Ovary (tissue), 7 donors: ENCODE measurements at regions not wholly inside any gene's neighbourhood (a gene's known extent, or its start where the extent isn't known, plus 50 kb on each side); places are given as distances from the start of the nearest gene placed in this dataset.

Experiments used
- DNase-seq, 5 donors: peaks; one replicate each; pipeline ENCODE4 v3.0.0-alpha.2; 2019 to 2020
- H3K27ac ChIP-seq, 2 donors: fragments of 200-600 bp; one replicate each; pipeline versions ENCODE4 v1.5.1 to v1.8.0; 2019 to 2022
- H3K27me3 ChIP-seq: fragments of 200-600 bp; one replicate; pipeline ENCODE4 v1.8.0; 2022
- H3K36me3 ChIP-seq: fragments of 200-600 bp; sonication (generic); one replicate; pipeline ENCODE4 v1.5.1; 2019
- H3K4me1 ChIP-seq: one replicate; pipeline ENCODE4 v1.8.1; 2013; ENCODE audit warnings: mild to moderate bottlenecking, moderate library complexity; ENCODE audit not compliant: insufficient read depth
- H3K4me3 ChIP-seq: fragments of 200-600 bp; sonication (generic); one replicate; pipeline ENCODE4 v1.5.1; 2017
- H3K9me3 ChIP-seq, 2 donors: fragments of 200-600 bp in 1 of 2; sonication (generic) in 1 of 2; one replicate each; pipeline versions ENCODE4 v1.5.1 to v1.8.1; 2013 to 2019; ENCODE audit warnings: mild to moderate bottlenecking in 1 of 2, moderate library complexity in 1 of 2
- EP300 ChIP-seq: sonication (generic); formaldehyde crosslinking; IDR thresholded peaks from one replicate; pipeline ENCODE4 v1.6.1; 2017; ENCODE audit warnings: antibody characterized with exemption
- POLR2A ChIP-seq: fragments of 450-650 bp; IDR thresholded peaks from one replicate; pipeline ENCODE4 v1.6.1; 2017; ENCODE audit warnings: antibody characterized with exemption, mild to moderate bottlenecking, moderate library complexity
- WGBS, 3 donors: extraction: QIAGEN DNeasy Blood & Tissue Kit in 1 of 3; methylation state at CpG; one replicate each; pipeline versions ENCODE4 v1.1.5 to v1.1.7; 2013 to 2017; 5-methylcytosine and 5-hydroxymethylcytosine counted together
- intact Hi-C, 4 donors: fragments of 100-400 bp; cut with DNase I; formaldehyde crosslinking; loops; one replicate each; pipeline versions ENCODE4 v1.11.0 to v1.15.1; 2022 to 2023
- TF ChIP-seq, protein P1 (sequence below), 3 donors: fragments of 450-650 bp in 2 of 3; fragments of 200-600 bp in 1 of 3; IDR thresholded peaks; one replicate each; pipeline versions ENCODE4 v1.5.1 to v1.8.0; 2016 to 2022; ENCODE audit warnings: antibody characterized with exemption in 3 of 3, mild to moderate bottlenecking in 1 of 3
- donor health status: DM: no; HTN: no; CAD: no; lungs with moderate emphysema.
- donor health status: DM: no; HTN: no; CAD: no.
- donor health status: Bipolar disorder and iron deficiency.
- donor health status: DM: no; HTN: no; CAD: no.
- donor health status: DM: yes; HTN: yes; CAD: no.

- intact Hi-C loops, result no loop called here
- H3K27ac ChIP-seq, result no peak overlapping the region
Observed at GRCh38 chr1:25031966-25032667, 102.0 kb upstream of the RUNX3 start.

GRCh38 chr1:25031601-25031965 lies 101.5 kb upstream of the RUNX3 start:
- intact Hi-C loops, result no loop called here
- Histone ChIP-seq H3K4me1 (no peaks in the 10 kb centered on the region), H3K4me3 (no peak overlapping the region), H3K36me3 (no peaks in the 10 kb centered on the region), H3K27ac (no peak overlapping the region), H3K27me3 (no peaks in the 10 kb centered on the region), H3K9me3 (no peaks in the 10 kb centered on the region)
- 55 to 66% (median 55%) methylated on average over 8 of the region's 8 CpGs for WGBS, 3 donors
- no peak for DNase-seq
- TF ChIP-seq POLR2A, result no peak
- no peak for TF ChIP-seq EP300
- TF ChIP-seq, protein P1, sequence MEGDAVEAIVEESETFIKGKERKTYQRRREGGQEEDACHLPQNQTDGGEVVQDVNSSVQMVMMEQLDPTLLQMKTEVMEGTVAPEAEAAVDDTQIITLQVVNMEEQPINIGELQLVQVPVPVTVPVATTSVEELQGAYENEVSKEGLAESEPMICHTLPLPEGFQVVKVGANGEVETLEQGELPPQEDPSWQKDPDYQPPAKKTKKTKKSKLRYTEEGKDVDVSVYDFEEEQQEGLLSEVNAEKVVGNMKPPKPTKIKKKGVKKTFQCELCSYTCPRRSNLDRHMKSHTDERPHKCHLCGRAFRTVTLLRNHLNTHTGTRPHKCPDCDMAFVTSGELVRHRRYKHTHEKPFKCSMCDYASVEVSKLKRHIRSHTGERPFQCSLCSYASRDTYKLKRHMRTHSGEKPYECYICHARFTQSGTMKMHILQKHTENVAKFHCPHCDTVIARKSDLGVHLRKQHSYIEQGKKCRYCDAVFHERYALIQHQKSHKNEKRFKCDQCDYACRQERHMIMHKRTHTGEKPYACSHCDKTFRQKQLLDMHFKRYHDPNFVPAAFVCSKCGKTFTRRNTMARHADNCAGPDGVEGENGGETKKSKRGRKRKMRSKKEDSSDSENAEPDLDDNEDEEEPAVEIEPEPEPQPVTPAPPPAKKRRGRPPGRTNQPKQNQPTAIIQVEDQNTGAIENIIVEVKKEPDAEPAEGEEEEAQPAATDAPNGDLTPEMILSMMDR (IDR thresholded peaks at IDR 0.05), result no peak

More at GRCh38 chr1:25031966-25032667, 102.0 kb upstream of the RUNX3 start:
- DNase-seq, result no peak
- TF ChIP-seq POLR2A (no peak), EP300 (no peak)
- TF ChIP-seq, protein P1 (IDR thresholded peaks at IDR 0.05), result no peak
- WGBS, 3 donors, result 48 to 54% (median 50%) methylated on average over 21 of the region's 21 CpGs
- no peak overlapping the region for H3K4me3 ChIP-seq
- no peaks in the 10 kb centered on the region for H3K9me3 ChIP-seq
- no peaks in the 10 kb centered on the region for H3K36me3 ChIP-seq
- no peaks in the 10 kb centered on the region for H3K4me1 ChIP-seq
- no peaks in the 10 kb centered on the region for H3K27me3 ChIP-seq

GRCh38 chr1:25030674-25031589 lies 100.9 kb upstream of the RUNX3 start:
- intact Hi-C loops, result no loop called here
- 66 to 74% (median 67%) methylated on average over 6 of the region's 6 CpGs for WGBS, 3 donors
- H3K27ac ChIP-seq, result no peak overlapping the region
- H3K4me3 ChIP-seq, result no peak overlapping the region
- H3K36me3 ChIP-seq, result no peaks in the 10 kb centered on the region
- no peaks in the 10 kb centered on the region for H3K4me1 ChIP-seq
- TF ChIP-seq, protein P1 (IDR thresholded peaks at IDR 0.05), result no peak
- TF ChIP-seq POLR2A (no peak), EP300 (no peak)
- H3K9me3 ChIP-seq, result no peaks in the 10 kb centered on the region
- H3K27me3 ChIP-seq, result no peaks in the 10 kb centered on the region
- no peak for DNase-seq

- no peaks in the 10 kb centered on the region for H3K9me3 ChIP-seq
- no peak overlapping the region for H3K4me3 ChIP-seq
- TF ChIP-seq POLR2A (no peak), EP300 (no peak)
- TF ChIP-seq, protein P1 (IDR thresholded peaks at IDR 0.05), result no peak
- intact Hi-C loops, result no loop called here
- DNase-seq, result no peak
- no peak overlapping the region for H3K27ac ChIP-seq
- WGBS, 3 donors, result 88 to 95% (median 92%) methylated on average over 2 of the region's 2 CpGs
- H3K4me1 ChIP-seq, result no peaks in the 10 kb centered on the region
- H3K36me3 ChIP-seq, result no peaks in the 10 kb centered on the region
- no peaks in the 10 kb centered on the region for H3K27me3 ChIP-seq
Observed at GRCh38 chr1:25030012-25030411, 99.9 kb upstream of the RUNX3 start.
